Fibroblast of peridontal ligament (primary cell): ENCODE measurements at regions not wholly inside any gene's neighbourhood (a gene's known extent, or its start where the extent isn't known, plus 50 kb on each side); places are given as distances from the start of the nearest gene placed in this dataset.

Source experiments
- DNase-seq: peaks from one replicate; pipeline ENCODE4 v3.0.0-alpha.2; 2010; ENCODE audit errors: extremely low read depth

DNA sequence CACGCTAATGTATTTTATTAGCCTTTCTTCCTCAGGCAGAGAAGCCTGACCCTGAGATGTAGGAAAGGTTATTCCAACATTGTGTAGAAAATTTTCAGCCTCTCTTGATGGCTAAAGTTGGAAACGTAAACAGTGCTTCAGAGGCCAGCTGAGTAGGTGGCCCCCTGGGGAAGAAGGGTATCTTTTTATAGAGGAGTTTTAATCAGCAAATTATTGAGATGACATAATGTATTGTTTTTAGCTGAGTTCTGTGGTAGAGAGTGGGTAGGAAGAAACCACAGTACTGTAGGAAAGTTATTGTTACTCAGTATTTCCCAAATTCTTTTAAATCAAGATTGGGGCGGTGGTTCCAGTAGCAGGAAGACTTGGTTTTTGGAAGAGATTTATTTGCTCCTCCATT lies 268.8 kb downstream of the DLEU7 start:
- peak; percentile 93 for DNase-seq

DNA sequence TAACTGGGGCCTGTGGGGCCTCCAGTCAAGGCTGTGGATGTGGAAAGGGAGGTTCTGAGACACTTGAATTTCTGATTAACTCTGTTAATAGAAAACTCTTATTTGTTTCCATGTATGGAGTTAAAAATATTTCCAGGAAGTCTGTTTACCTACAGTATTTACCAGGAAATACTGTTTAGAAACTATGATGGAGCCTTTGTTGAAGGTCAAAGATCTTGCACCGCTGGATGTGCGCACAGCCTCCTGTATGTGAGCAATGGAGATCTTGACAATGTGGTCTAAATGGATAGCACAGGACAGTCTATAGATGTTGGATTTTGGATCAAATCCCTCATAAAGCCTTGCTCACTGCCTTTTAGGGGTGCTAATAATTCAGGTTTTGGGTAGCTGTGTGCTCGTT lies 268.4 kb downstream of the DLEU7 start:
- DNase-seq, result no peak

DNA sequence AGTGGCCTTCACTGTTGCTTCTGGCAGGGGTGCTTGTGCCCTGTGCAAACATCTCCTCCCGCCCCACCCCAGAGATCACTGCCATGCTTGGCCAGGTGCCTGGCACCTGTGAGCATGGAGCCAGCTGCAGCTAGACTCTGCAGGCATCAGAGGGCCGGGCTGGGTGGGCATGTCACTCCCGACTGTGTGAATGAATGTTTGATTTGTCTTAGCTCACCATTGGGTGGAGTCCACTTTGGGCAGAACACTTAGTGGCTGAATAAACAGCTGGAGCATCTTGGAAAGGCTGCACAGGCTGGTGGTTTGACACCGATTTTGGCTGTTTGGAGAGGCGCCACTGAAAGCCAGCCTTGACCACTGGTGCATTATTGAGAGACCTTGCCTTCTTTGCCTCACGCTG lies 267.3 kb downstream of the DLEU7 start:
- peak; percentile 32 for DNase-seq

DNA sequence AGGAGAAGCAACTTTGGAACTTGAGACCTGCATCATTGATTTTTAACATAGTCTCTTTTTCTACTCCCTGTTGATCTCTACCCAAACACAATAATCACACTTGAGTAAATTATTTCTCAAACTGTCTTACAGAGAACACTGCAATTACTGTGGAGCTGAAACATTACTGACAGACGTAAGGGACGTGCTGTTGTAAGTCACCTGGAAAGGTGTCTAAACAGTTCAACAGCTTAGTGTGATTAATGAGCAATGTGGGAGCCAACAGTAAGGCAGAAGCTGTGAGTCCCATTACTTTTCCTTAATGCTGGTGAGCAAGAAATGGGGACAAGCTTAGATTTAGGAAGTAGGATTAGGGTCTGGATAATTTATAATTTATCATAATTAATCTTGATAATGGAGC lies 265.7 kb downstream of the DLEU7 start:
- no peak for DNase-seq

DNA sequence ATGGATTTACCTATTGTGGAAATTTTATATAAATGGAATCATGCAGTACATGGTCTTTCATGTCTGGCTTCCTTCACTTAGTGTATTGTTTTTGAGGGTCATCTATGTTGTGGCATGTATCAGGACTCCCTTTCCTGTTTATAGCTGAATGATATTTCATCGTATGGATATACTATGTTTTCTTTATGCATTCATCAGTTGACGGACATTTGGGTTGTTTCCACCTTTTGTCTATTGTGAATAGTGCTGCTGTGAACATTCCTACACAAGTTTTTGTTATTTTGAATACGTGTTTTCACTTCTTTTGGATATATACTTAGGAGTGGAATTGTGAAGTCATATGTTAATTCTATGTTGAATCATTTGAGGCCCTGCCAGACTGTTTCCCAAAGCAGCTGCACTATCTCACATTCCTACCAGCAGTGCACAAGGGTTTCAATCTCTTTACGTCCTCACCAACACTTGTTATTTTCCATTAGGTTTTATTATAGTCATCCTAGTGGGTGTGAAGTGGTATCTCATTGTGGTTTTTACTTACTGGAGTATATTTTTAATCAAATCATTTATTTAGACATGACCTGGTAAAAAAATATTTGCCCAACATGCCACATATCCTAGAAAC lies 262.7 kb downstream of the DLEU7 start:
- peak; percentile 88 for DNase-seq

DNA sequence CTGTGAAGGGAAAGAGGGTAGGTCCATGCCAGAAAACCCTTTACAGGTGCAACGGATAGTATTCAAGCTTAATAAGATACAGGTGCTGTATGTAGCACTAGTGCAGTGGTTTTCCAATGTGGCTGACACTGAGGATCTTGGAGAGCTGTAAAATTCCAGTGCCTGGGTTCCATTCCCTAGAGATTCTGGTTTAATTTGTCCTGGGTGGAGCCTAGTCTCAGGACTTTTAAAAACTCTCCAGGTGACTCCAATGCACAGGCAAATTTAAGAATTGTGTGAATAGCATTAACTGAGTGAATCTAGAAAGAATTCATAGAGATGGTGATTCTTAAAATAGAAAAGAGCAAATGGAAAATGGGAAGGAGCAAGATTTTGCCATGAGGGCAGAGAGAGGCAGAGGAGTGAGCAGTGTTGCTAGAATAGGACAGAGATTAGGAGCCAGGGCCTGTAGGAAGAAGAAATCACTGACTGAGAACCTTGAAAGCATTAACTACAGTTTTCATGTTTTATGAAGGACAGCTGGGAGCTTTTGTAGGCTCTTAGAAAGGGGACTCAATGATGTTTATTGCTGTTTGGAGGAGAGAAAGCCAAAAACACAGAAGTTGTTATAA lies 261.8 kb downstream of the DLEU7 start:
- DNase-seq, result no peak

DNA sequence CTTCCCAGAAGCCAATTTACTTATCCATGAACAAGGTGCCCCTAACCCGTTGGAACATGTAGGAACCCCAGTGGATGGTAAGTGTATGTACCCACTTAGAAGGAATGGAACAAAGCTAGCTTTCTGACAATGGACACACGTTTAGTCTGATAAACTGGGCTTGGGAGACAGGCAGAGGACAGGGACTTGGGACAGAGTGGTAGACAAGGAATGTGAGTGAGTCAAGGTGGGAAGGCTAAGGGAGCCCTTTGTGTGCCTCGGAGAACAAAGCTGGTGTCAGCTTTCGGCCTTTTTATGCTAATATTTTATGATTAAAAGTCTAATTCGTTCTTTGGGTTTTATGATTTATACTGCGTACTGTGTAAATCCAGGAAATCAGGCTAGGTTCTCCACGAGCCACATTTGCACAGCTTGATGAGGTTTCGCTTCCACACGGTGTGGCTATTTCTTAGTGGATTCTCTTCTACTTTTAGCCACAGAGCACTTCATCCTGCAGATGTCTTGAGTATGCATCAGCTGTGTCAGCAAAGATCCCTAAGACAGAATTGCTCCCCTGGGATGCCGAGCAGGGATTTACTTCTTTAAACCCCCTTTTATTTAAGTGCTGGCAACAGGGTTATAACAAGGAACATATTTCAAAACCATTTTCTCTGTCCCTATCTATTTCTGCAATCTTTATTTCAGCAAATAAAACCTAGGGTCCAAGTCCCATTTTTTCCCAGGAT lies 258.5 kb downstream of the DLEU7 start:
- no peak for DNase-seq

DNA sequence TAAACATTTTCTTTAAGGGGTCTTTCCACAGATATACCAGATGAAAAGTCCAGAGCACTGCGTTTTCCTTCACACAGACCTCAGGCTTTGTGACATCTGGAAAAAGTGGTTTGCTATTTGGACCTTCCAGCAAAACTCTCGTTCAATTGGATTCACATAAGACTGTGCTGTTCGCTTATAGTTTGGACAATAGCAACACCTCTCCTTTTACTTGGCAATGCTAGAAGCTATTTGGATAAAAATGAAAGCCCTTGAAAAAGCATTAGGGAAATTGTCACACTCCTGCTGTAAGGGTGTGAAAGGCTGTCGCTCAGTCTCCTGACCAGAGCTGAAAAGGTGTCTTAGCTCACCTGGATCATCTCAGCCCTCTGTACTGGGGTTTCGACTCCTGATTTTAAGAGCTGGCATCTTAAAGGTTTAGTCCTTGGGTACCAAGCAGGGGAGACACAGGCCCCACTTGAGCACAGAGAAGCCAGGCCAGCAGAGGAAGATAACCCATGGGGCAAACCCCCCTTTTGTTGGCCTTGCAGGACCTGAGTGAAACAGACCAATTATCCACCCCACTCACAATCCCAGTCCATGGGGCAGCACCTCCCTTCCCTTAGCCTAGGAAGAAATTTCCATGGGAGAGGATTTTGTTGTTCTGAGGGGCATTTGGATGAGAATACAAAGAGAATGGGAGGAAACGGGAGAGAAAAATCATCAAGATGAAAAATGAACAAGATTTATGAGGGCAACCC lies 257.6 kb downstream of the DLEU7 start:
- DNase-seq, result no peak

DNA sequence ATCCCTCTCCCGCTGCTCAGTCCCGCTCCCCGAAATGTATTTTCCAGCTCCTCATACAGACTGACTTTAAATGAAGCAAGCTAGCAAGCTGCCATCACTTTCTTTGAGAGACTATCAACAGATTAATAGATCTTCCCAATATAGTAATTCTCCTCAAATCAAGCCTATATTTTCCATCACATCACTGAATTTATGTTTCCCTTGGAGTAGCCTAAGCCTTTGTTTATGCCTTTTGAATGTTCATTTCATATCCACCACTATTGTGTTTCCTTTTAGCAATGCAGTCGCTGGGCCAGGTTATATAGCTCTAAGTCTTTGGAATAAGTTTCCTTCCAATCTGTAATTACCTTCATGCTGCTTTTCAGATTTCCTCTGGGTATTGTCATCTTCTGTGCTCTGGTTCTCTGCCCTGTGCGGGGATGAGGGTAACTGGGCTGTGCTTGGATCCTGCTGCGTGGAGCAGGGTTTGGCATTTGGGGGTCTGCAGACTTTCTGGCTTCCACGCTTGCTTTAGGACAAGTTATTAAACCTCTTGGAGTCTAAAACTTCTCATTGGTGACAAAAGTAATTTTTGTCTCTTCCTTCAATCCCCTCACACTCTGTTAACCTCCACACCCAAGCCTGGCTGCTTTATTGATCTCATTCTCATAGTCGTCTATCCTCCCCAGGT lies 256.9 kb downstream of the DLEU7 start:
- no peak for DNase-seq

DNA sequence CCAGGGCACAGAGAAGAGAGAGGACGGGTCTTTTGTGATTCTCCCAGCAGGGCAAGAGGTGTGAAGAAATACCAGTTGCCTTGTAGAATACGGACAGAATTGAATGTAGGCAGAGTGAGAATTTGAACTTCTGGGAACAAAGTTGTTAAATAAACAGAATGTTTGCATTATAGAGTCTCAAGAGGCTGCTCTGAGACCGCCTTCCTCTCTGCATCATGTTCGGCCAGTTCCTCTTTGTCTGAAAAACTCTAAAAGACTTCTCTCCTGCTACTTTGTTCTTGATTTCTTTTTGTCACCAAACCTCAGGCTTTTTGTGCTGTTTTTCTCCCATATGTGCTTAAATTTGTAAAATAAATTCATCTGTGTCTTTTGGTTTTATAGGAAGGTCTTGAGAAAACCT lies 256.4 kb downstream of the DLEU7 start:
- DNase-seq, result no peak

DNA sequence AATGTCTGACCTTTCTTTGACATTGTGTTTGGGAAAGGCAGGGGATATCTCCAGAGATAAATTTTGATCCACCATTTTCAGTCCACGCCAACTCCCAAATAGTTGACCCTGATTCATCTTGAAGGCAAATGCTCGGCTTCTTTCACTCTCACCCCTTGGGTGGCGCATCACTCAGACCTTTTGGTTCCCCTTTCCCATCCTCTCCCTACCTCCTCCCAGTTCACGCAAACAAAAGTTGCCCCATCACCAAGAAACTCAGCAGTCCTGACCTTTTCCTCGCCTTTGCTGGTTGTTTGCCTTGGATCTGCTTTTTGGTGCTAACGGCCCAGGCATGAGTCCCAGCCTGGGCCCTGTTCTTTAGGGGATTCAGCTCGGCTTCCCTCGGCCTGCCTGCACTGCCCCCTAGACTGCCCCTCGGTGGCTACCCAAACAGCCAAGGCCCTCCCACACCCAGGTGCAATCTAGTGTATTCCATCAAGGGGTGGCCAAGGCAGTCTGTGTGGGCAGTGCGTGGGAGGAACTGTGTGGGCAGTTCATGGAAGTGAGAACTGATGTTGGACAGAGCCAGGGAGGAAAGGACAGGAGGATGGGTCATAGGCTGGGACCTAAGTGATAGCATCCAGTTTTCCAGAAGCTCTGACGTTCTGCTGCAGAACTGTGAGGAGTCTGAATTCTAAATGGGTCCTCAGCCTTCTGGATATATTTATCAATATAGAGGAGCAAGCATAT lies 255.7 kb downstream of the DLEU7 start:
- no peak for DNase-seq

DNA sequence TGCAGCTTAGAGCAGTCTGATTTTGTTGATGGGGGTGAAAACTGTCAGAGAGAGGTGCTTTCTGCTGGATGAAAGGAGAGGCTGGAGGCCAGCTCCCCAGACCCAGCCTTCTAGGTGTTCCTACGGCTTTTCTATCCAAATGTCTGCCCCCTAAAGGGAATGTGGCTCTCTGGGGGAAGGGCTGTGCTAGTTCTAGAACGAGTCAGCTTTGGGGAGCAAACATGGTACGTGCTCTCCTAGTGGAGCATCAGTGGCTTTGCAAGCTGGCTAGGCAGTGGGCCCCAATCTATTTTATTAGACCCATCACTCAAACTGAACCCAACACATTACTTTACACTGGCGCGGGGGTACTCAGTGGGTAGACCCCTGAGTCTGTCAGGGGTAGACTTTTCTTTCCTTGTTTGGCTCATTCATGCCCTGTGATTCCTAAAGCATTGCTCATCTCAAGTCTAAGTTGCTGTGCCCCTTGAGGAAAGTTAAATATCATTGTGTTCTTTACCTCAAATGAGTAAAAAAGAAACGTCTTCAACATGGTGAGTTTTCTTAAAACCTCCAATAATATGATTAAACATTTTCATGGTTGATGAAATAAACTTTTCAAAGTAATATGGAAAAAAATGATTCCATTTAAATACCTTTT lies 254.9 kb downstream of the DLEU7 start:
- DNase-seq, result peak; percentile 36

DNA sequence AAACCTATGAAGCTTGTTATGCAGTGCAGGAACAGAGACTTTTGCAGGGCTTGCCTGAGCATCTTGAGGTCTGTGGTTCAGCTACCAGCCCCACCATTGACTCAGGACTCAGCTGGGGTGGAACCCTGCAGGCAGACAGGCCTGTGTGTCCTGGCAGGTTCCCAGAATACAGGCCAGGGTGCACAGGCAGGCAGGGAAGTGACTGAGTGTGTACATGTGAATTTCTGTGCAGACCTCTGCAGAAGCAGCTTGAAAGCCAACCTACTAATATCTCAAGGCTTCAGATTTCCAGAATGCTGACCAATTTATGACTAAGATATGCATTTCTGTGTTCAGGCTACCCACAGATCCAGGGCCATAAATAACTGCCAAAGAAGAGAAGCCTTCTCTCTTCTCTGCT lies 254.4 kb downstream of the DLEU7 start:
- DNase-seq, result peak; percentile 91

DNA sequence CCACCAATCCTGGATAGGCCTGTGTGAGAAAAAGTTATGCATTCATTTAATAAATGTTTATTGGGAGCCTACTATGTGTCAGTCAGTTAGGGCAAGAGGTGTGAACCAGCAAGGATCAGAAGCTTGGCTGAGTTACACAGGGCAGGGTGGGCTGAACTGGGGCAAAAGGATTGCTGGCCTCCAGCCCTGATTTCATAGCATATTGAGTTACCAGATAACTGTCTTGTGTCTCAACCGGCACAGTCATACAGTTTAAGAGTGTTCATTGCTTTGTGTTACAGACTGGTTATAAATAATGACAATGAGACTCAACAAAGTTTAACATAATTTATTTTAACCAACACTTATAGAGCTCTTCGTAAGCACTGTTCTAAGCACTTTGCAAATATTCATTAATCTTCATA lies 253.8 kb downstream of the DLEU7 start:
- DNase-seq, result peak; percentile 80

DNA sequence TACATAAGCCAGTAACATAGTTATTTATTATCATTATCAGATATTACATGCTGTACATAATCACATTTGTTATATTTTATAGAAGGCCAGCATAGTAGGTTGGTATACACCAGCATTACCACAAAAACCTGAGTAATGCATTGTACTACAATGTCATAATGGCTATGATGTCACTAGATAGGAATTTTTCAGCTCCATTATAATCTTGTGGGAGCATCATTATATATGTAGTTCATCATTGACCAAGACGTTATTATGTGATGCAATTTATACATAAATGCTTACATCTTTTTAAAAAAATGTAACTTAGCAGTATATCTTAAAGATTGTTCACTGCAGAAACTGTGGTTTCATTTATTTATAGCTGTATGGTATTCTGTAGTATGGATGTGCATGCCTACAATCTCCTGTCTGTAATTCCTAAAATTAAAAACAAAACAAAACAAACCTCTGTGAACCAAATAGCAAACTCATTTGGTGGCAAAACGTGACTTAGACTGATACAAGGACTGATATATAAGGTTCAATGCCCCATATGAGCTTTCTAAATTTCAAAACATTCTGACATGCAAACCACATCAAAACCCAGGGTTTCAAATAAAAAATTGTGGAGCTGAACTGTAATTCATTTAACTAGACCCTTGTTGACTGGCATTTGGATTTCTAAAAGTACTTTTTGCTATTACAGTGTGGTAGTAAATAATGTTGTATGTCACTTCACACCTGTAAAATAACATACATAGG lies 250.9 kb downstream of the DLEU7 start:
- DNase-seq, result peak; percentile 84

DNA sequence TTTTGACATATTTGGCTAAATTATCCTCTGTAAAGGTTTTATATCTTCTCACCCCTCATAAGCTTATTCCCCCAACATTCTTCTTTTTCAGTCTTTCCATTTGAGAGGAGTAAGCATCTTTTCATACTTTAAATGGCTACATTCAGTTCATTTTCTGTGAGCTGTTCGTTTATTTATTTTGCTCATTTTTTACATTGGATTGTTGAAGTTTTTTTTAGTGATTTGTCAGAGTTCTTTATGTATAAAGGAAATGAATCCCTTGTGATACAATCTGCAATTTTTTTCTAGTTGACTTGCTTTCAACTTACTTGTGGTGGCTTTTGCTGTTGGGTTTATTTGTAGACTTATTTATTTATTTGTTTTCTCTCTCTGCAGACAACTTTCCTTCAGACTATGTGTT lies 250.3 kb downstream of the DLEU7 start:
- DNase-seq, result no peak

DNA sequence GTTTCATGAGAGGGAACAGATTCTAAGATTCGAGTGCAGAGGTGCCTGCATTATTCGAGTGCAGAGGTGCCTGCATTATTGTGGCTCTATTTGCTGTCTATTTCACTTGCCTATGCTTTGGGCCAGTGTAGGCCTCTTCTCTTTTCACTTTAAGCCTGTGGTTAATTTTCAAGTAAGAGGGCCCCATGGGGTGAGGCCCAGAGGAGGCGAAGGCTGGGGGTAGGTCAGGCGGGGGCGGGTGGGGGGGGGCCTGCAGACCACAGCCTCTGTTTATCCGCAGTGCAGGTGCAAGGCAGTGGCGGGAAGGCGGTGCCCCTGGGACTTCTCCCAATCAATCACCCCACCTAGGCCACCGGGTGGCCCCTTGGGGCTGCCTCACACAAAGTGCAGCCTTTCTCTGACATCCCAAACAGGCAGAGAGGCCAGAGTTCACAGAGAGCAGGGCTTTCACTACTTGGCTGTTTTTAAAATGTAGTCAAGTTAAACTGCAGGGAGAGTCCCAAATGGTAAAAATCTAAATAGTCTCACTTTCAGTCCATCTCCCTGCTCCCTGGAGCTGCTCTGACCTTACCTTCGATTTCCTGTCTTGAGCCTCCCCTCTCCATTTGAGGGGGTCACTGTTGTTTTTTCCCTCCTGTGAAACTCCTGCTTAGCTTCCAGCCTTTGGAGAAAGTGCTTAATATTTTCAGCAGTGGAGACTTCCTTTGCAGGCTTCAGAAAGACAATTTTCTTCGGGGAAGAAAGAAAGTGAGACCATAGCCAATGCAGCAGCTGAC lies 249.0 kb downstream of the DLEU7 start:
- DNase-seq, result no peak

DNA sequence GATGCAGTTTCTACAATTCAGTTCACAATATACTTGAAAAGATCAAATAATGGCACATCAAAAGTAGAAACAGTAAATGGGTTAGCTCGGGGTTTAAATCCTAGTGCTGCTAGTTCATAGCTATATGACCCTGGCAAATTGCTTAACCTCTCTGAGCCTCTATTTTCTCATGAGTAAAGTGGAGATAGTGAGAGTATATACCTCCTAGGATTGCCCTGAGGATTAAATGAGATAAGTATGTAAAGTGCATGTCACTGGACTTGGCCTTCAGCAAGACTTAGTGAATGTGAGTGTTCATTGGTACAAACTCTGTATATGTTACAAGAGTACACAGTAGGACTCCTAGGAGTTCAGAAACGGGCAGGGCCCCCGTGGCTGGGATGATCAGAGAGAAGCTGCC lies 248.3 kb downstream of the DLEU7 start:
- no peak for DNase-seq

DNA sequence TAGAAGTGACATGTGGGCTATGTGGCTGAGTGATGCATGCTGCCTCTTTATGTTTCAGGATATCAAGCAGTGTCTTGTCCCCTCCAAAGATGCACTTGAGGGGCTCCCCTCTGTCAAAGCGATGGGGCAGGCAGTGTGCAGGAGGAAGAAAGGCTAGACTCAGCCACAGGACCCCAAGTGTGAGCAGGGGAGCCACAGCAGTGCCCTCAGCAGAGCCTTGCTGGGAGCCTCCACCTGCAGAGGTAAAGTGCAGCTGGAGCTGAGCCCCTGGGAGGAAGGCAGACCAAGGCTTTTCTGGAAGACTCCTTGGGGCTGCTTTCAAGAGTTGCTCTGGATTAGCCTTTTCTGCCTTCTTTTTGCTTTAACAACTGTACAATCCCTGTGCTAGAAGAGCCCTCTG lies 247.3 kb downstream of the DLEU7 start:
- no peak for DNase-seq
